ENCODE measurements at regions not wholly inside any gene's neighbourhood (a gene's known extent, or its start where the extent isn't known, plus 50 kb on each side); places are given as distances from the start of the nearest gene placed in this dataset.
A peak's percentile ranks its signal among the peaks of the same experiment; 100 is the strongest.
"Not testable (repeated sequence)": the region's sequence is repeated elsewhere in the genome, so short reads cannot be mapped to it uniquely, and the experiment has no call there.

DNA sequence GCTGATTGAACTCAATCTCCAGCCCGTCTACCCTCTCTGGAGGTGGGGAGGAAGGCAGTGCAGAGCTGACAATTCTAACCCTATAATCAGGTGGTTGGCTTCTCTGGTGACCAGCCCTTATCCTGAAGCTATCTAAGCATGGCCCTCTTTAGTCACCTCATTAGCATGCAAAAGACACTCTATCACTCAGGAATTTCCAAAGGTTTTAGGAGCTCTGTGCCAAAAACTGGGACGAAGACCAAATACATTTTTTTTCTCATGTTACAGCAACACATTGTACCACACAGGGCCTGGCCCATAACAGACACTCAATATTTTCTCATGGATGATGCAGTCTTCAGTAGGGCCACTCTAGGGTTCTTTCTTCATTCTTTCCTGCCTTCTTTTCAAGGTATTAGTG lies 118.8 kb upstream of the VLDLR start:
- DNase-seq, result no peak

DNA sequence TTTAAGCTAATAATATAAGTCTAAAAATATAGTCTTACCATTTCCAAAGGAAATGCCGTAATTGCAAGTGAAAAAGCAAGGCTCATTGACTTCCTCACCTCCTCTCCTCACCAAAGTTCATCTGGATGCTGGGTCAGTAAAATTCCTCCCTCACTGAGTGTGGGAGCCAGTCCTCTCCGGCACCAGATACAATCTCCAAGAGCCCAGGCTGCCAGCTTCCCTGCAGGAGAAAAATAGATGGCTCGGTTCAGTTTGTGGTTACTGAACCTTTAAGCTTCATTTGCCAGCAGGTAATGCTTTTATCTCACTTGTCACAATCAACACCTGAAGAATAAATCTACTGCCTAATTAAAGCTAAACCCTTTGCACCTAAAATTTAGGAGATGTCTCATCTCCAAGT lies 115.3 kb upstream of the VLDLR start:
- DNase-seq, result no peak

DNA sequence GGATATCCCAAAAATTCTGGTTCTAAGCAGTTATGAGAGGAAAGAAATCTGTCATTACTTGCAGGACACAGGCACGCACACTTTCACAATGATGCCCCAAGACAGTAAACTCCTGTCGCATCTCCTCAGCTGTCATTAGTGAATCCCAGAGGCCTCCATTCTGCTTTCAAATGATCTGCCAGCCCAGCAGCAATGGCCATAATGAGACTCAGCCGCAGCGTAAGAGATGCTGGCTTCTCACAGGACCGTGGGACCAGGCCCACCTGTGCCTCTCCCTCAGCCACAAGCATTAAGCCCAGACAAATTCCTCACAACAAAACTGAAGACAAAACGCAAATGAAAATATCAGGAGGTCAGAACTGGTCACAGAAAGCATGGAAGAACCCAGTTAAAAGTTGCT lies 98.0 kb upstream of the VLDLR start:
- DNase-seq, result no peak

DNA sequence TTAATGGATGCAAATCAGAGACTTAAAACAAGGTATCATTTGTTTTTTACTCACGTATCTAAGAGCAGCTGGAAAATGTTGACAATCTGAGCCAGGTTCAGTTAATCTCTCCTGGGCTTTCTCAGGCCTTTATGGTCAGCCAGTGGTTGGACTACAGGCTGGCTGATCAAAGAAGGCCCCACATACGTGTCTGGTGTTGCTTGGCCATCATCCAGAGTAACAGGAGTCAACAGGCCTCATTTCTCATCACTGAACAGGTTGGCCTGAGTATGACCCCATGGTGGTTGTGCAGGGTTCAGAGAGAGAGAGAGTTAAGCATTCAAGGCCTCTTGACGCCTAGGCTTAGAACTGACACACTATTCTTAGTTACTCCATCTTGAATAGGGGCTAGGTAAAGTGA lies 97.0 kb upstream of the VLDLR start:
- DNase-seq, result no peak

DNA sequence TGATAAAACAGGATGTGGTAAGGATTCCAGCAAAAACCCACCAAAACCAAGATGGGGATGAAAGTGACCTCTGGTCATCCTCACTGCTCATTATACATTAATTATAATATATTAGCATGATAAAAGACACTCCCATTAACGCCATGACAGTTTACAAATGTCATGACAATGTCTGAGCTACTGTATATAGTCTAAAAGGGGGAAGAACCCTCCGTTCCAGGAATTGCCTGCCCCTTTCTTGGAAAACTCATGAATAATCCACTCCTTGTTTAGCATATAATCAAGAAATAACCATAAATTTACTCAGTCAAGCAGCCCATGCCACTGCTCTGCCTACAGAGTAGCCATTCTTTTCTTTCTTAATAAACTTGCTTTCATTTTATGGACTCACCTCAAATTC lies 96.4 kb upstream of the VLDLR start:
- no peak for DNase-seq

DNA sequence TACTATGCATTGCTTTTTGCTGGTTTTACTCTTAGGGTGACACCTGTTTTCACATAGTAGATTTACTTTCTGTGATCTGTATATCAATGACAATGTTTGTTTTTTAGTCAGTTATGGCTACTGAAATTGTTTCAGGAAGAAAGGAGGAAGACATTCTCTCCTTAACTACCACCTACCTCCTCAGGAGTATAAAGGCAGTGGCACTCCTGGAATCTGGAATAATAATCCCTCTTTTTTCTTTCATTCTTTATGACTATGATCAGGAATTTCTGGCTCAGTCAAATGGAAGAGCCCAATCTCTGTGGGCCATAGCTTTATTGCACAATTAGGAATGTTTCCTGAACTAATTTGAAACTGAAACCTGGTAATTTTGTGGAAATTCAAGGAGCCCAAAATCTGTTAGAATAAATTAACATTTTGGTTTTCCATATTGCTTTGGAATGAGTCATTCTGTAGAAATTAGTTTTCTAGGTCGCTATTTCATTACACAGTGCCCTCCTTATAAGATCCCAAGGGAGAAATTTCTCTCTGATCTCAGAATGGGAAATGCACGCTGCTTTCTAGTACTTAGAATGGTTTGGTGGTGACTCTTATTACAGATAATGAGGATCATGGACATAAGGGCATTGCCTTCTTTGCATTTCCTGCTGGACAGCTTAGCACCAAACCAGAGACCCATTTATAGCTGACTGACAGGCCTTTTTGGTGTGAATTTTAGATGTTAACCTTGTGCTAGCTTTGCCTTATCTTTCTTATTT lies 95.3 kb upstream of the VLDLR start:
- no peak for DNase-seq

DNA sequence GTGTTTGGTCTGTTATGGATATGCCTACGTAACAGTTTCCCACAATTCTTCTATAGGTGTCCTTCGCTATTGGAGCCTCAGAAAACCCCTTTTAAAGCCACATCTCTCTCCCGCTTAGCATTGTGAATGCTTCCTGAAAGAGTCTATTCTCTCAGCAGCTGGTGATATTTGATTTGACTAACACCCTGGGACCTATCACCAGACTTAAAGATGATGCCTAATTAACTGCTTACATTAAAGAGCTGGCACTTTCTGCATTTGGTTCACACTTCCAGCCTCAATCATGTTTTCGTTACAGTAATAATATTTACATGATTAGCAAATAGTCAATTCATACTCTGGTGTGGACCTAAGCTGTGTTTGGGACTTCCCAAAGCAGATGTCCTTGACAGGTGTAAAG lies 90.1 kb upstream of the VLDLR start:
- no peak for DNase-seq

- DNase-seq, result no peak
These were observed 85.1 kb upstream of the VLDLR start for GRCh38 chr9:2536511-2536910.

GRCh38 chr9:2545881-2546490 lies 75.6 kb upstream of the VLDLR start:
- no peak for DNase-seq

- DNase-seq, result not testable (repeated sequence)
These were observed 65.5 kb upstream of the VLDLR start for GRCh38 chr9:2555899-2556600.

DNA sequence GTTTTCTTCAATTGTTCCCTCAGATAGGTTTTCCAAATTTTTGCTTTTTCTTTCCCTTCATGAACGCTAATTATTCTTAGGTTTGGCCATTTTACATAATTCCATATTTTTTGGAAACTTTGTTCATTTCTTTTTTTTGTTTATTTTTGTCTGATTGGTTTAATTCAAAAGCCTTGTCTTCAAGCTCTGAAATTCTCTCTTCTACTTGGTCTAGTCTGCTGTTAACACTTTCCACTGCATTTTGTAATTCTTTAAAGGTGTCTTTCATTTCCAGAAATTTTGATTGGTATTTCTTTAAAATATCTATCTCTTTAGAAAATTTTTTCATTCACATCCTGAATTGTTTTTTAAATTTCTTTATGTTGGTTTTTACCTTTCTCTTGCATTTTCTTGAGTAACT lies 63.9 kb upstream of the VLDLR start:
- DNase-seq, result no peak

DNA sequence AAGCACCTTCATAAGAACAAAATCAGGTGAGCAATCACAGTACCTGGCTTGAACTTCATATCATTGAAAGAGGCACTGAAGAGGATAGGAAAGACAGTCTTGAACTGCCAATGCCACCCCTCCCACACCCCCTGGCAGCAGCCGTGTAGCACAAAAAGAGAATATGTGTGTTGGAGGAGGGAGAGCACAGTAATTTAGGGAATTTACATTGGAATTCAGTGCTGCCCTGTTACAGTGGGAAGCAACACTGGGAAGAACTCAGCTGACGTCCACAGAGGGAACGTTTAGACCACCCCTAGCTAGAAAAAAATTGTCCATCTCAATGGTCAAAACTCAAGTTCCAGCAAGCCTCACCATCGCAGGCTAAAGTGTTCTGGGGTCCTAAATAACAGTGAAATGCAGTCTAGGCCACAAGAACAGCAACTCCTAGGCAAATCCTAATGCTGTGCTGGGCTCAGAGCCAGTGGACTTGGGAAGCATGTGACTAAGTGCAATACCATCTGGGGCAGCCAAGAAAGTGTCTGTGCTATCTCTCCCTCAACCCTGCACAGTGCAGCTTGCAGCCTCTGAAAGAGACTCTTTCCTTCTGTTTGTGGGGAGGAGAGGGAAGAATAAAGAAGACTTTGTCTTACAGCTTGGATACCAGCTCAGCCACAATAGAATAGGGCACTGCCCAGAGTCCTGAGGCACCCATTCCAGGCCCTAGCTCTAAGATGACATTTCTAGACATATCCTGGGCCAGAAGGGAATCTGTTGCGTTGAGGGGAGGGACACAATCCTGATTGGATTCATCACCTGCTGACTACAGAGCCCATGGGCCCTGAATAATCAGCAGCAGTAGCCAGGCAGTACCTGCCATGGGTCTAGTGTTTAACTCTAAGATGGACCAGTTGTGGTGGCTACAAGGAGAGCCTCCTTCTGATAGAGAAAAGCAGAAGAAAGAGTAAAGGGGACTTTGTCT lies 62.1 kb upstream of the VLDLR start:
- DNase-seq, result peak; percentile 83

DNA sequence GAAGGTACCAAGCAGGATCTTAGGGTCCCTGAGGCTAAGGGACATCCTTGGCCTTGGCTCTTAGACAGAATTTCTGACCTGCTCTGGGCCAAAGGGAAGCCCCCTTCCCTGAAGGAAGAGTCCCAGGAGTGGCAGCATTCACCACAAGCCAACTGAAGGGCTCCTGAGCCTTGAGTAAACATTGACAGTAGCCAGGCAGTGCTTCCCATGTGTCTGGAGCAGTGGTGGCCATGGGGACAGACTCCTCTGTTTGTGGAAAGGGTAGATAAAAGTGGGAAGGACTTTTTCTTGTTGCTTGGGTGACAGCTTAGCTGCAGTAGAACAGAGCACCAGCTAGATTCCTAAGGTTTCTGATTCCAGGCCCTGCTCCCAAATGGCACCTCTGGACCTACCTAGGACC lies 61.4 kb upstream of the VLDLR start:
- no peak for DNase-seq

DNA sequence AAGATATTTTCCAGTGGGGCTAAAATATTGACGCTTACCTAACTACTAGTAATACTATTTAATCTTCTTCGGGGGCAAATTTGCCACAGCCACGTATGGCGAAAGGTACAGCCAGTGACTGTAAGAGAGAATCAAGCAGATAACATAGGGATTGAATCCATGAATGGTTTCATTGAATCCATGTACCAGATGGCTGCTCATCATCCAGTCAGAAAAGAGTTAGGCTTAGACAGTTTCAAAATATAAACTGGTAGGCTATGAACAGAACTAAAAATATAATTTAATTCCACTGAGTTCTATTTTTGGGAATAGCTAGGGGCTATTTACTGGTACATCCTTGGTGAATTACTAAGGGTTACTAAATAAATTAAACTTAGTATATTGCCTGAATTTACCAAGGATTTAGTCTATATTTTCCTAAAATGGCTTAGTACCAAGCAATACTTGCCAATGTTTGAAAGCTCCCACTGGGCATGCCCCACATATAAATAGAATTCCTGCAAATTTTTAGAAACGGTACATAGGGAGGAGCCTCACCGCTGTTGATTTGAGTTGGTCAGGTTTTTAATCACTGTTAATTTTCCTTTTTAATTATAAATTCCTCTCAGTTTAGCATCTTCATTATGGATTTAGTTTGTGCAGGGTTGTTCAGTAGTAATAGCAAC lies 55.8 kb upstream of the VLDLR start:
- no peak for DNase-seq

DNA sequence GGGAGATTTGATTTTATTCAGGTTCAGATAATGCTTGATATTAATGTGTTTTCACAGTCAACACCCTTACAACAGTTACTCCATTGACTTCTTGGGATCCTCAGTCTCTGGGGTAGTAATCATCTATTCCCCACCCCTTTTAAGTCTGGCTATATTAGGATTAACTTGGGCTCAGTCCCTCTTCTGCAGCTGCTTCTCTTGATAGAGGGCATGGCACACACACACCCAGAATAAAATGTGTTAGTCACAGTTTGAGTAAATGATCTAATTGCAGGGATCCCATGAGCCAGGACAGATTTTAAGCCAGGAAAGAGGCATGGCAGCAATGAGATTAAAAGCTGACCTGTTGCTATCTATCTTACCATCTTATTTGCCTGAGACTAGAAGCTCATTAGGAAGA lies 53.7 kb upstream of the VLDLR start:
- DNase-seq, result no peak

- DNase-seq, result no peak
These were observed 52.9 kb upstream of the VLDLR start for GRCh38 chr9:2568689-2569088.

- DNase-seq, result peak; percentile 26
These were observed 50.7 kb upstream of the VLDLR start for GRCh38 chr9:2570615-2571479.
